Transverse colon (tissue), 4 donors: ENCODE measurements at regions not wholly inside any gene's neighbourhood (a gene's known extent, or its start where the extent isn't known, plus 50 kb on each side); places are given as distances from the start of the nearest gene placed in this dataset.

Source experiments
- CTCF ChIP-seq, 5 experiments: fragments of 200-600 bp in 3 of 5; fragments of 450-650 bp in 2 of 5; sonication (generic) in 3 of 5; IDR thresholded peaks; 1 replicate in 2 of 5; 2 replicates in 3 of 5; pipeline ENCODE4 v1.5.1; 2016 to 2017; ENCODE audit warnings: antibody characterized with exemption in 5 of 5, inconsistent platforms in 3 of 5, mild to moderate bottlenecking in 2 of 5, moderate library complexity in 1 of 5
- EP300 ChIP-seq: sonication (generic); formaldehyde crosslinking; IDR thresholded peaks from one replicate; pipeline ENCODE4 v1.6.1; 2017; ENCODE audit warnings: antibody characterized with exemption, low read depth
- POLR2A ChIP-seq: fragments of 450-650 bp; IDR thresholded peaks from one replicate; pipeline ENCODE4 v1.6.1; 2016; ENCODE audit warnings: antibody characterized with exemption, mild to moderate bottlenecking, moderate library complexity
- POLR2AphosphoS5 ChIP-seq, 3 donors: sonication (generic); formaldehyde crosslinking; IDR thresholded peaks; one replicate each; pipeline ENCODE4 v1.6.1; 2016; ENCODE audit warnings: antibody characterized with exemption in 3 of 3

GRCh38 chr20:39646874-39647413, 684.8 kb downstream of the DHX35 start:
- TF ChIP-seq EP300 (no peak), POLR2A (no peak), CTCF (IDR thresholded peaks at IDR 0.05) (no peak), POLR2AphosphoS5 (IDR thresholded peaks at IDR 0.05) (no peak)
